NAMALWA (cell line): ENCODE measurements at regions not wholly inside any gene's neighbourhood (a gene's known extent, or its start where the extent isn't known, plus 50 kb on each side); places are given as distances from the start of the nearest gene placed in this dataset.
"Not testable (repeated sequence)": the region's sequence is repeated elsewhere in the genome, so short reads cannot be mapped to it uniquely, and the experiment has no call there.

ENCODE experiments used
- DNase-seq: peaks from one replicate; pipeline ENCODE4 v3.0.0-alpha.2; 2015; ENCODE audit warnings: low spot score

- no peak for DNase-seq
Measured at GRCh38 chrX:63581906-63582305, 203.1 kb downstream of the ARHGEF9 start.

- DNase-seq: no peak
Measured at GRCh38 chrX:63581398-63581797, 203.6 kb downstream of the ARHGEF9 start.

GRCh38 chrX:63576533-63576932 is 208.5 kb downstream of the ARHGEF9 start:
- no peak for DNase-seq

GRCh38 chrX:63575700-63576099 is 209.3 kb downstream of the ARHGEF9 start:
- DNase-seq: not testable (repeated sequence)

GRCh38 chrX:63566856-63567255 is 215.7 kb upstream of the SPIN4 start:
- DNase-seq: no peak

- peak; percentile 24 for DNase-seq
Measured at GRCh38 chrX:63561425-63561824, 210.3 kb upstream of the SPIN4 start.

GRCh38 chrX:63560601-63561218 is 209.6 kb upstream of the SPIN4 start:
- peak; percentile 85 for DNase-seq

GRCh38 chrX:63551856-63552255 is 200.7 kb upstream of the SPIN4 start:
- DNase-seq: no peak

- DNase-seq: no peak
Measured at GRCh38 chrX:63530654-63531053, 179.5 kb upstream of the SPIN4 start.

GRCh38 chrX:63529961-63530360 is 178.8 kb upstream of the SPIN4 start:
- no peak for DNase-seq

GRCh38 chrX:63526863-63527262 is 175.7 kb upstream of the SPIN4 start:
- no peak for DNase-seq

- DNase-seq: peak; percentile 1
Measured at GRCh38 chrX:63525491-63525890, 174.4 kb upstream of the SPIN4 start.

- not testable (repeated sequence) for DNase-seq
Measured at GRCh38 chrX:63519368-63519767, 168.2 kb upstream of the SPIN4 start.

GRCh38 chrX:63514569-63515080 is 163.5 kb upstream of the SPIN4 start:
- DNase-seq: no peak

- no peak for DNase-seq
Measured at GRCh38 chrX:63513825-63514568, 162.9 kb upstream of the SPIN4 start.

GRCh38 chrX:63511361-63511760 is 160.2 kb upstream of the SPIN4 start:
- DNase-seq: no peak

- no peak for DNase-seq
Measured at GRCh38 chrX:63508668-63509067, 157.5 kb upstream of the SPIN4 start.

GRCh38 chrX:63506320-63506719 is 155.2 kb upstream of the SPIN4 start:
- peak; percentile 50 for DNase-seq

- DNase-seq: no peak
Measured at GRCh38 chrX:63503541-63503940, 152.4 kb upstream of the SPIN4 start.

- DNase-seq: no peak
Measured at GRCh38 chrX:63488546-63489373, 137.6 kb upstream of the SPIN4 start.

GRCh38 chrX:63475200-63475599 is 124.1 kb upstream of the SPIN4 start:
- no peak for DNase-seq

- no peak for DNase-seq
Measured at GRCh38 chrX:63471004-63471403, 119.9 kb upstream of the SPIN4 start.

- no peak for DNase-seq
Measured at GRCh38 chrX:63470506-63470905, 119.4 kb upstream of the SPIN4 start.
